Activated naive CD8-positive, alpha-beta T cell treated with anti-CD3 and anti-CD28 coated beads, Interleukin-2, amount 50 U/mL, for 24 hours (primary cell): ENCODE measurements at regions not wholly inside any gene's neighbourhood (a gene's known extent, or its start where the extent isn't known, plus 50 kb on each side); places are given as distances from the start of the nearest gene placed in this dataset.

ENCODE experiments used
- ATAC-seq: fragments of 150-1000 bp; cut with Tn5 transposase; one replicate; pipeline ENCODE4 v1.10.0; 2021
- DNase-seq: peaks from one replicate; pipeline ENCODE4 v3.0.0; 2021
- H3K27ac Mint-ChIP-seq: one replicate; pipeline ENCODE4 v1.8.0; 2021; ENCODE audit warnings: mild to moderate bottlenecking, mixed read lengths
- H3K27me3 Mint-ChIP-seq: one replicate; pipeline ENCODE4 v1.8.0; 2021; ENCODE audit warnings: mixed read lengths
- H3K36me3 Mint-ChIP-seq: one replicate; pipeline ENCODE4 v1.8.0; 2021; ENCODE audit warnings: low read depth, mixed read lengths
- H3K4me1 Mint-ChIP-seq: one replicate; pipeline ENCODE4 v1.8.0; 2021; ENCODE audit warnings: mixed read lengths
- H3K4me3 Mint-ChIP-seq: one replicate; pipeline ENCODE4 v1.8.0; 2021; ENCODE audit warnings: mild to moderate bottlenecking, moderate library complexity, mixed read lengths
- H3K9me3 Mint-ChIP-seq: one replicate; pipeline ENCODE4 v1.8.0; 2021; ENCODE audit warnings: mixed read lengths

- H3K36me3 Mint-ChIP-seq, result no peaks in the 10 kb centered on the region
- H3K27me3 Mint-ChIP-seq, result no peaks in the 10 kb centered on the region
- no peak overlapping the region for H3K27ac Mint-ChIP-seq
- H3K4me1 Mint-ChIP-seq, result no peaks in the 10 kb centered on the region
- no peak overlapping the region for H3K4me3 Mint-ChIP-seq
- no peak for DNase-seq
- peaks cover 26% of the 10 kb centered on the region for H3K9me3 Mint-ChIP-seq
- ATAC-seq, result no peak
Measured at GRCh38 chr7:53657586-53657985, 622.2 kb downstream of the POM121L12 start.

- no peak overlapping the region for H3K27ac Mint-ChIP-seq
- H3K27me3 Mint-ChIP-seq, result no peaks in the 10 kb centered on the region
- no peak overlapping the region for H3K4me3 Mint-ChIP-seq
- no peak for DNase-seq
- no peaks in the 10 kb centered on the region for H3K36me3 Mint-ChIP-seq
- peaks cover 32% of the 10 kb centered on the region for H3K9me3 Mint-ChIP-seq
- no peaks in the 10 kb centered on the region for H3K4me1 Mint-ChIP-seq
- ATAC-seq, result no peak
Measured at GRCh38 chr7:53658951-53659350, 623.5 kb downstream of the POM121L12 start.

GRCh38 chr7:53661645-53662217 is 626.3 kb downstream of the POM121L12 start:
- no peak for DNase-seq
- Mint-ChIP-seq H3K4me1 (no peaks in the 10 kb centered on the region), H3K27ac (no peak overlapping the region), H3K27me3 (no peaks in the 10 kb centered on the region), H3K36me3 (no peaks in the 10 kb centered on the region), H3K4me3 (no peak overlapping the region), H3K9me3 (peaks cover 31% of the 10 kb centered on the region)
- no peak for ATAC-seq

- Mint-ChIP-seq H3K27me3 (no peaks in the 10 kb centered on the region), H3K4me1 (no peaks in the 10 kb centered on the region), H3K9me3 (peaks cover 9% of the 10 kb centered on the region), H3K36me3 (no peaks in the 10 kb centered on the region), H3K4me3 (no peak overlapping the region), H3K27ac (no peak overlapping the region)
- ATAC-seq, result no peak
- DNase-seq, result no peak
Measured at GRCh38 chr7:53672681-53673080, 637.2 kb downstream of the POM121L12 start.

DNA sequence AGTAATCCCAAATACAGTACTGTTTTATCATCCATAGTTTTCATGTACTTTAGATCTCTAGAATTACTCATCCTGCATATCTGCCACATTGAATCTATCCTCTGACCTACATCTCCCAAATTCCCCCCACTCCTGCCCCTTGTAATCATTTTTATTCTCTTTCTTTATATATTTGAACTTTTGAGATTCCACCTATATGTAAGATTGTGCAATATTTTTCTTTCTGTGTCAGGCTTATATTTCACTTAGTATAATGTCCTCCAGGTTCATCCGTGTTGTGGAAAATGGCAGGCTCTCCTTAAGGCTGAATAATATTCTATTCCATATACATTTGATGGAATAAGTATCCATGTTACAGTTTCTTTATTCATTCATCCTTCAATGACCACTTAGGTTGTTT is 640.4 kb downstream of the POM121L12 start:
- H3K27ac Mint-ChIP-seq, result no peak overlapping the region
- H3K27me3 Mint-ChIP-seq, result no peaks in the 10 kb centered on the region
- ATAC-seq (no peak), DNase-seq (no peak)
- H3K36me3 Mint-ChIP-seq, result no peaks in the 10 kb centered on the region
- no peaks in the 10 kb centered on the region for H3K4me1 Mint-ChIP-seq
- H3K9me3 Mint-ChIP-seq, result peaks cover 35% of the 10 kb centered on the region
- no peak overlapping the region for H3K4me3 Mint-ChIP-seq

GRCh38 chr7:53684693-53685092 is 649.3 kb downstream of the POM121L12 start:
- H3K27ac Mint-ChIP-seq, result no peak overlapping the region
- no peak overlapping the region for H3K4me3 Mint-ChIP-seq
- H3K4me1 Mint-ChIP-seq, result no peaks in the 10 kb centered on the region
- H3K36me3 Mint-ChIP-seq, result no peaks in the 10 kb centered on the region
- H3K27me3 Mint-ChIP-seq, result no peaks in the 10 kb centered on the region
- no peak for ATAC-seq
- peaks cover 39% of the 10 kb centered on the region for H3K9me3 Mint-ChIP-seq
- no peak for DNase-seq

GRCh38 chr7:53690411-53690810 is 655.0 kb downstream of the POM121L12 start:
- no peak for DNase-seq
- H3K36me3 Mint-ChIP-seq, result no peaks in the 10 kb centered on the region
- peaks cover 35% of the 10 kb centered on the region for H3K9me3 Mint-ChIP-seq
- no peak overlapping the region for H3K4me3 Mint-ChIP-seq
- H3K27me3 Mint-ChIP-seq, result no peaks in the 10 kb centered on the region
- no peak overlapping the region for H3K27ac Mint-ChIP-seq
- H3K4me1 Mint-ChIP-seq, result no peaks in the 10 kb centered on the region
- ATAC-seq, result no peak

DNA sequence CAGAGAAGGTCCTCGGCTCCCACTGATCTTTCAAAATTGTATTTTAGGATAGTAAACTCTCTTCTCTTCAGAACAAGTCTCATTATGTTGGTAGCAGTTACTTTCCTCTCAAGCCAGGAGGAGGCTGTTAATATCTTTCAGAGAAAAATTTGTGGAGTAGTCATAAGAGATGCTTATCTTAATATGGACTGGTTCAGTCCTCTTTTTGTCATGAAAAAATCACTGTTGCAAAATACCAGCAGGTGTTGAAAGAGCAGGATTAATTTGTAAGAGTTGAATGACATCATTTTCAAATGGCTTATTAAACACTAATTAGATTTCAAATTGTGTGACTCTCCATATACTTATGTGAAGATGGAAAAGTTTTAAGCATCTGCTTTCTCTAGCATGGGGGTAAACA is 662.5 kb downstream of the POM121L12 start:
- H3K27ac Mint-ChIP-seq, result no peak overlapping the region
- H3K4me3 Mint-ChIP-seq, result no peak overlapping the region
- H3K36me3 Mint-ChIP-seq, result no peaks in the 10 kb centered on the region

GRCh38 chr7:53699215-53699837 is 663.9 kb downstream of the POM121L12 start:
- H3K27me3 Mint-ChIP-seq, result no peaks in the 10 kb centered on the region
- peaks cover 15% of the 10 kb centered on the region for H3K9me3 Mint-ChIP-seq
- no peak overlapping the region for H3K27ac Mint-ChIP-seq
- ATAC-seq (no peak), DNase-seq (no peak)
- H3K36me3 Mint-ChIP-seq, result no peaks in the 10 kb centered on the region
- no peaks in the 10 kb centered on the region for H3K4me1 Mint-ChIP-seq
- no peak overlapping the region for H3K4me3 Mint-ChIP-seq

More for the DNA sequence above, 662.5 kb downstream of the POM121L12 start:
- H3K27me3 Mint-ChIP-seq, result no peaks in the 10 kb centered on the region
- no peaks in the 10 kb centered on the region for H3K4me1 Mint-ChIP-seq
- ATAC-seq (no peak), DNase-seq (no peak)
- H3K9me3 Mint-ChIP-seq, result peaks cover 21% of the 10 kb centered on the region

DNA sequence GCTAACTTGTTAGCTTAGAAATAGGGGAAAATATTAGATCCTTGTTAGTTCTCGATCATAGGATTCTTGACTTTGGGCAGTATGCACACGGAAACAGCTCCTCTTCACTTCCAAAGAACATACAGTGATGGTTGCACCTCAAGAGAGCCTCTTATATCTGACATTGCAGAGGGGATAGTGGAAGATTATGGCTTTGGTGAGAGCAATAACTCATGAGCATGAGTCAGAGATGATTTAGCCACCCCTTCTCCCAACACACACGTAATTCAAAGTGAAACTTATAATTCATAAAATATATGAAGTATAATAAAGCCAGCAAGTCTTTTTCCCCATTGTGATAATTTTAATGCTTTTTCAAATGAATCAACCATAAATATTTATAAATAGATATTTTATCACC is 683.7 kb downstream of the POM121L12 start:
- ATAC-seq, result no peak
- H3K36me3 Mint-ChIP-seq, result no peaks in the 10 kb centered on the region
- no peaks in the 10 kb centered on the region for H3K4me1 Mint-ChIP-seq
- H3K4me3 Mint-ChIP-seq, result no peak overlapping the region
- DNase-seq, result no peak
- H3K27me3 Mint-ChIP-seq, result no peaks in the 10 kb centered on the region
- H3K9me3 Mint-ChIP-seq, result peaks cover 23% of the 10 kb centered on the region
- no peak overlapping the region for H3K27ac Mint-ChIP-seq

- Mint-ChIP-seq H3K4me3 (no peak overlapping the region), H3K27me3 (no peaks in the 10 kb centered on the region), H3K36me3 (no peaks in the 10 kb centered on the region), H3K9me3 (peaks cover 37% of the 10 kb centered on the region), H3K4me1 (no peaks in the 10 kb centered on the region), H3K27ac (no peak overlapping the region)
- ATAC-seq (no peak), DNase-seq (no peak)
Measured at GRCh38 chr7:53740971-53741370, 705.5 kb downstream of the POM121L12 start.

- Mint-ChIP-seq H3K4me1 (no peaks in the 10 kb centered on the region), H3K4me3 (no peak overlapping the region), H3K9me3 (peaks cover 35% of the 10 kb centered on the region), H3K36me3 (no peaks in the 10 kb centered on the region), H3K27me3 (no peaks in the 10 kb centered on the region), H3K27ac (no peak overlapping the region)
- DNase-seq (no peak), ATAC-seq (no peak)
Measured at GRCh38 chr7:53743697-53744402, 708.4 kb downstream of the POM121L12 start.

DNA sequence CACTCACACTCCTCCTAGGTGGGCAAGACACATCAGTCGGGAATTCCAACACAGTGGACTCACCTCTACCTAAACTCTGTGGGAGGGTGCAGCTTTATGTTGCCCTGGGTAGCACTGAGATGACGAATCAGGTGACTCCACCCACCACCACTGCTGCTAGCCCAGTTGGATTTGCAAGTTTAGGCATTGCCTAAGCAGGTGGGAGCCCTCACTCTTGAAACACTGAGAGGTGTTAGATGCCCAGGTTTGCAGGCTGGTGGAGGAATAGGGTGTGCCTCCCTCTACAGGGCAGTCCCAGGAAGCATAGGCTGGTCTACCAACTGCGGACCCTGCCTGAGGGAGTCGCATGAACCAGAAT is 708.9 kb downstream of the POM121L12 start:
- Mint-ChIP-seq H3K9me3 (peaks cover 31% of the 10 kb centered on the region), H3K4me3 (no peak overlapping the region), H3K4me1 (no peaks in the 10 kb centered on the region), H3K27me3 (no peaks in the 10 kb centered on the region), H3K36me3 (no peaks in the 10 kb centered on the region), H3K27ac (no peak overlapping the region)
- no peak for ATAC-seq
- no peak for DNase-seq

- no peak overlapping the region for H3K4me3 Mint-ChIP-seq
- no peak for DNase-seq
Measured at GRCh38 chr7:53756946-53757345, 721.5 kb downstream of the POM121L12 start.

DNA sequence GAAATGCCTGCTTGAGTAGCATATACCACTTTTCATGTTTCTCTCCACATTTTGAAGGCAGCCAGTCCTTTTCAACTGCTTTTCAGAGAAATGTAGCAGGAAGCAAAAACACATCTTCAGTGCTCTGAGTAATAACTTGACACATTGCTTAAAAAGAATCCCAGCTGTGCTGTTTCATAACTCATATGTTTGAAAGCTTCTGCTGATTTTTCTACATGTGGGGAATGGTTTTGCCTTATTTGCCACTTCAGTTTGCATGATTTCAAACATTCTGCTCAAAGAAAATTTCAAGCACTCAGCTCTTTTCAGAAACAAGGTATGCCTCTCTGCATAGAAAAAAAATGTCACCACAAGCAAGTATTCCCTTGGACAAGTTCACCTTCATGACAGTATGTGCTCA is 732.8 kb downstream of the POM121L12 start:
- Mint-ChIP-seq H3K9me3 (peaks cover 45% of the 10 kb centered on the region), H3K27me3 (no peaks in the 10 kb centered on the region), H3K4me1 (no peaks in the 10 kb centered on the region), H3K27ac (no peak overlapping the region), H3K4me3 (no peak overlapping the region), H3K36me3 (no peaks in the 10 kb centered on the region)
- no peak for DNase-seq
- no peak for ATAC-seq

More at GRCh38 chr7:53756946-53757345, 721.5 kb downstream of the POM121L12 start:
- ATAC-seq, result no peak
- H3K9me3 Mint-ChIP-seq, result peaks cover 16% of the 10 kb centered on the region
- H3K4me1 Mint-ChIP-seq, result no peaks in the 10 kb centered on the region
- no peaks in the 10 kb centered on the region for H3K27me3 Mint-ChIP-seq
- no peak overlapping the region for H3K27ac Mint-ChIP-seq
- H3K36me3 Mint-ChIP-seq, result no peaks in the 10 kb centered on the region
